ENCODE measurements at regions not wholly inside any gene's neighbourhood (a gene's known extent, or its start where the extent isn't known, plus 50 kb on each side); places are given as distances from the start of the nearest gene placed in this dataset.
A peak's percentile ranks its signal among the peaks of the same experiment; 100 is the strongest.

- 90% methylated on average over 5 of the region's 5 CpGs for WGBS
- H3K27ac ChIP-seq (ENCODE audit: low read depth, low read length): no peak overlapping the region
- H3K27me3 ChIP-seq (ENCODE audit: insufficient read depth, low read length): peaks cover 34% of the 10 kb centered on the region
- H3K9ac ChIP-seq (ENCODE audit: low read depth, low read length): no peak overlapping the region
- no peaks in the 10 kb centered on the region for H3K9me3 ChIP-seq (ENCODE audit: insufficient read depth, low read depth, low read length)
- H3K4me1 ChIP-seq (ENCODE audit: insufficient read depth, low read length): no peaks in the 10 kb centered on the region
- H3K4me3 ChIP-seq (ENCODE audit: low read length): no peak overlapping the region
- no peaks in the 10 kb centered on the region for H3K36me3 ChIP-seq (ENCODE audit: insufficient read depth, low read length)
Measured at GRCh38 chr2:9144617-9145016, 62.0 kb upstream of the ASAP2 start.

GRCh38 chr2:9144046-9144445 is 62.6 kb upstream of the ASAP2 start:
- Histone ChIP-seq H3K27me3 (ENCODE audit: insufficient read depth, low read length) (peaks cover 34% of the 10 kb centered on the region), H3K4me3 (ENCODE audit: low read length) (no peak overlapping the region), H3K9me3 (ENCODE audit: insufficient read depth, low read depth, low read length) (no peaks in the 10 kb centered on the region), H3K27ac (ENCODE audit: low read depth, low read length) (no peak overlapping the region), H3K36me3 (ENCODE audit: insufficient read depth, low read length) (no peaks in the 10 kb centered on the region), H3K4me1 (ENCODE audit: insufficient read depth, low read length) (peaks cover 3% of the 10 kb centered on the region), H3K9ac (ENCODE audit: low read depth, low read length) (no peak overlapping the region)
- WGBS: 89% methylated on average over 1 of the region's 1 CpG

GRCh38 chr2:9143264-9143815 is 63.3 kb upstream of the ASAP2 start:
- Histone ChIP-seq H3K36me3 (ENCODE audit: insufficient read depth, low read length) (no peaks in the 10 kb centered on the region), H3K4me3 (ENCODE audit: low read length) (peak overlapping the region; percentile 43), H3K9me3 (ENCODE audit: insufficient read depth, low read depth, low read length) (no peaks in the 10 kb centered on the region), H3K4me1 (ENCODE audit: insufficient read depth, low read length) (peaks cover 8% of the 10 kb centered on the region), H3K27ac (ENCODE audit: low read depth, low read length) (no peak overlapping the region), H3K9ac (ENCODE audit: low read depth, low read length) (no peak overlapping the region), H3K27me3 (ENCODE audit: insufficient read depth, low read length) (peaks cover 34% of the 10 kb centered on the region)
- 82% methylated on average over 11 of the region's 11 CpGs for WGBS

- H3K9me3 ChIP-seq (ENCODE audit: insufficient read depth, low read depth, low read length): no peaks in the 10 kb centered on the region
- peaks cover 34% of the 10 kb centered on the region for H3K27me3 ChIP-seq (ENCODE audit: insufficient read depth, low read length)
- H3K4me1 ChIP-seq (ENCODE audit: insufficient read depth, low read length): peaks cover 8% of the 10 kb centered on the region
- H3K36me3 ChIP-seq (ENCODE audit: insufficient read depth, low read length): no peaks in the 10 kb centered on the region
- no peak overlapping the region for H3K27ac ChIP-seq (ENCODE audit: low read depth, low read length)
- H3K9ac ChIP-seq (ENCODE audit: low read depth, low read length): no peak overlapping the region
- H3K4me3 ChIP-seq (ENCODE audit: low read length): peak overlapping the region; percentile 43
- WGBS: 9% methylated on average over 40 of the region's 40 CpGs
Measured at GRCh38 chr2:9142551-9143263, 63.9 kb upstream of the ASAP2 start.

- peaks cover 8% of the 10 kb centered on the region for H3K4me1 ChIP-seq (ENCODE audit: insufficient read depth, low read length)
- no peak overlapping the region for H3K9ac ChIP-seq (ENCODE audit: low read depth, low read length)
- 84% methylated on average over 14 of the region's 15 CpGs for WGBS
- H3K9me3 ChIP-seq (ENCODE audit: insufficient read depth, low read depth, low read length): no peaks in the 10 kb centered on the region
- peaks cover 34% of the 10 kb centered on the region for H3K27me3 ChIP-seq (ENCODE audit: insufficient read depth, low read length)
- H3K4me3 ChIP-seq (ENCODE audit: low read length): no peak overlapping the region
- H3K27ac ChIP-seq (ENCODE audit: low read depth, low read length): no peak overlapping the region
- no peaks in the 10 kb centered on the region for H3K36me3 ChIP-seq (ENCODE audit: insufficient read depth, low read length)
Measured at GRCh38 chr2:9141706-9142460, 64.7 kb upstream of the ASAP2 start.

- 71% methylated on average over 6 of the region's 6 CpGs for WGBS
- Histone ChIP-seq H3K9me3 (ENCODE audit: insufficient read depth, low read depth, low read length) (no peaks in the 10 kb centered on the region), H3K4me3 (ENCODE audit: low read length) (no peak overlapping the region), H3K36me3 (ENCODE audit: insufficient read depth, low read length) (no peaks in the 10 kb centered on the region), H3K9ac (ENCODE audit: low read depth, low read length) (no peak overlapping the region), H3K4me1 (ENCODE audit: insufficient read depth, low read length) (peaks cover 8% of the 10 kb centered on the region), H3K27me3 (ENCODE audit: insufficient read depth, low read length) (peaks cover 34% of the 10 kb centered on the region), H3K27ac (ENCODE audit: low read depth, low read length) (no peak overlapping the region)
Measured at GRCh38 chr2:9141091-9141667, 65.4 kb upstream of the ASAP2 start.

GRCh38 chr2:9140645-9141044 is 66.0 kb upstream of the ASAP2 start:
- no peak overlapping the region for H3K9ac ChIP-seq (ENCODE audit: low read depth, low read length)
- no peaks in the 10 kb centered on the region for H3K9me3 ChIP-seq (ENCODE audit: insufficient read depth, low read depth, low read length)
- H3K4me1 ChIP-seq (ENCODE audit: insufficient read depth, low read length): peaks cover 8% of the 10 kb centered on the region
- H3K36me3 ChIP-seq (ENCODE audit: insufficient read depth, low read length): no peaks in the 10 kb centered on the region
- H3K27me3 ChIP-seq (ENCODE audit: insufficient read depth, low read length): peaks cover 34% of the 10 kb centered on the region
- no peak overlapping the region for H3K27ac ChIP-seq (ENCODE audit: low read depth, low read length)
- WGBS: 85% methylated on average over 7 of the region's 7 CpGs
- no peak overlapping the region for H3K4me3 ChIP-seq (ENCODE audit: low read length)

- Histone ChIP-seq H3K9ac (ENCODE audit: low read depth, low read length) (no peak overlapping the region), H3K4me1 (ENCODE audit: insufficient read depth, low read length) (peaks cover 8% of the 10 kb centered on the region), H3K27me3 (ENCODE audit: insufficient read depth, low read length) (peaks cover 34% of the 10 kb centered on the region), H3K27ac (ENCODE audit: low read depth, low read length) (no peak overlapping the region), H3K36me3 (ENCODE audit: insufficient read depth, low read length) (no peaks in the 10 kb centered on the region), H3K4me3 (ENCODE audit: low read length) (no peak overlapping the region), H3K9me3 (ENCODE audit: insufficient read depth, low read depth, low read length) (no peaks in the 10 kb centered on the region)
- WGBS: 38% methylated on average over 18 of the region's 19 CpGs
Measured at GRCh38 chr2:9139491-9140443, 66.8 kb upstream of the ASAP2 start.

GRCh38 chr2:9137379-9138150 is 69.0 kb upstream of the ASAP2 start:
- Histone ChIP-seq H3K4me3 (ENCODE audit: low read length) (no peak overlapping the region), H3K36me3 (ENCODE audit: insufficient read depth, low read length) (no peaks in the 10 kb centered on the region), H3K9me3 (ENCODE audit: insufficient read depth, low read depth, low read length) (peaks cover 5% of the 10 kb centered on the region; the same call in 1 of the 2 replicates), H3K27me3 (ENCODE audit: insufficient read depth, low read length) (peaks cover 19% of the 10 kb centered on the region), H3K4me1 (ENCODE audit: insufficient read depth, low read length) (peaks cover 8% of the 10 kb centered on the region), H3K27ac (ENCODE audit: low read depth, low read length) (no peak overlapping the region), H3K9ac (ENCODE audit: low read depth, low read length) (no peak overlapping the region)
- WGBS: 90% methylated on average over 24 of the region's 24 CpGs

All from HUES64 (cell line).